Fibroblast of lung (primary cell): ENCODE measurements at regions not wholly inside any gene's neighbourhood (a gene's known extent, or its start where the extent isn't known, plus 50 kb on each side); places are given as distances from the start of the nearest gene placed in this dataset.
A peak's percentile ranks its signal among the peaks of the same experiment; 100 is the strongest.
"Not testable (repeated sequence)": the region's sequence is repeated elsewhere in the genome, so short reads cannot be mapped to it uniquely, and the experiment has no call there.

Experiments
- DNase-seq, 2 donors: peaks; one replicate each; pipeline versions ENCODE4 v3.0.0 to v3.0.0-alpha.2; 2010; ENCODE audit warnings: low read depth in 2 of 2
- H2AFZ ChIP-seq: 2 replicates; pipeline ENCODE4 v1.5.1; 2012; ENCODE audit warnings: low read length, control low read depth, inconsistent platforms
- H3K27ac ChIP-seq: 2 replicates; pipeline ENCODE4 v1.5.1; 2011; ENCODE audit warnings: low read length, control low read depth; ENCODE audit not compliant: insufficient read depth
- H3K27me3 ChIP-seq: 2 replicates; pipeline ENCODE4 v1.5.1; 2011; ENCODE audit warnings: mild to moderate bottlenecking, low read length; ENCODE audit not compliant: control insufficient read depth, insufficient read depth
- H3K36me3 ChIP-seq: 2 replicates; pipeline ENCODE4 v1.5.1; 2011; ENCODE audit warnings: low read length; ENCODE audit not compliant: control insufficient read depth, insufficient read depth
- H3K4me1 ChIP-seq: 2 replicates; pipeline ENCODE4 v1.5.1; 2011; ENCODE audit warnings: low read length; ENCODE audit not compliant: control insufficient read depth, insufficient read depth; ENCODE audit errors: extremely low read depth
- H3K4me2 ChIP-seq: 2 replicates; pipeline ENCODE4 v1.5.1; 2011; ENCODE audit warnings: low read length, control low read depth; ENCODE audit not compliant: insufficient read depth; ENCODE audit errors: extremely low read depth
- H3K4me3 ChIP-seq, 4 experiments: fragments of 200-600 bp in 1 of 4; sonication (generic) in 1 of 4; replicated peaks in 1 of 4; 2 replicates each; pipeline ENCODE4 v1.5.1; 2011 to 2016; ENCODE audit warnings: low read length in 4 of 4, low read depth in 3 of 4, mild to moderate bottlenecking in 3 of 4, control low read depth in 2 of 4, inconsistent platforms in 1 of 4, mixed read lengths in 1 of 4; ENCODE audit not compliant: insufficient read depth in 1 of 4; ENCODE audit errors: control extremely low read depth in 1 of 4
- H3K79me2 ChIP-seq: 2 replicates; pipeline ENCODE4 v1.5.1; 2012; ENCODE audit warnings: mild to moderate bottlenecking, low read length, inconsistent platforms; ENCODE audit not compliant: control insufficient read depth, insufficient read depth
- H3K9ac ChIP-seq: 2 replicates; pipeline ENCODE4 v1.5.1; 2011; ENCODE audit warnings: mild to moderate bottlenecking, low read length, control low read depth; ENCODE audit not compliant: insufficient read depth
- H3K9me3 ChIP-seq: 2 replicates; pipeline ENCODE4 v1.5.1; 2012; ENCODE audit warnings: low read depth, low read length; ENCODE audit not compliant: control insufficient read depth, insufficient read depth
- H4K20me1 ChIP-seq: 2 replicates; pipeline ENCODE4 v1.5.1; 2011; ENCODE audit warnings: low read length; ENCODE audit not compliant: control insufficient read depth, insufficient read depth; ENCODE audit errors: extremely low read depth
- CTCF ChIP-seq, 2 donors: IDR thresholded peaks in 1 of 2; conservative IDR thresholded peaks in 1 of 2; 1 replicate in 1 of 2; 2 replicates in 1 of 2; pipeline ENCODE4 v1.5.1; 2011 to 2012; ENCODE audit warnings: low read length in 2 of 2, control low read depth in 1 of 2, inconsistent platforms in 1 of 2, low read depth in 1 of 2, mild to moderate bottlenecking in 1 of 2
- EZH2 ChIP-seq: IDR thresholded peaks from 2 replicates; pipeline ENCODE4 v1.5.1; 2012; ENCODE audit warnings: low read length, control low read depth, mild to moderate bottlenecking; ENCODE audit errors: missing control alignments

GRCh38 chr7:67661-68395, 124.5 kb upstream of the FAM20C start:
- peak in 1 of 2 donors; percentile 67 for DNase-seq
- H3K36me3 ChIP-seq, result no peaks in the 10 kb centered on the region
- no peaks in the 10 kb centered on the region for H3K79me2 ChIP-seq
- no peak overlapping the region for H3K4me2 ChIP-seq
- H3K4me1 ChIP-seq, result no peaks in the 10 kb centered on the region
- H3K27ac ChIP-seq, result no peak overlapping the region
- H2AFZ ChIP-seq, result no peak overlapping the region
- H3K4me3 ChIP-seq, result no peak overlapping the region
- H3K9me3 ChIP-seq, result no peaks in the 10 kb centered on the region
- H3K27me3 ChIP-seq, result no peaks in the 10 kb centered on the region
- TF ChIP-seq EZH2, result no peak
- TF ChIP-seq CTCF (conservative IDR thresholded peaks at IDR 0.05 in 1 of 2, IDR thresholded peaks at IDR 0.05 in 1 of 2; ENCODE audit: low read depth in 1 of 2, low read length in 2 of 2), result no peak
- H4K20me1 ChIP-seq, result no peaks in the 10 kb centered on the region
- H3K9ac ChIP-seq, result no peak overlapping the region

- no peaks in the 10 kb centered on the region for H3K36me3 ChIP-seq
- no peaks in the 10 kb centered on the region for H3K27me3 ChIP-seq
- no peak overlapping the region for H3K4me3 ChIP-seq
- no peak overlapping the region for H2AFZ ChIP-seq
- no peak overlapping the region for H3K9ac ChIP-seq
- no peak overlapping the region for H3K4me2 ChIP-seq
- DNase-seq, result peak in 1 of 2 donors; percentile 49
- H4K20me1 ChIP-seq, result no peaks in the 10 kb centered on the region
- no peaks in the 10 kb centered on the region for H3K79me2 ChIP-seq
- H3K27ac ChIP-seq, result no peak overlapping the region
- peak; percentile 10 to 16 for TF ChIP-seq CTCF (conservative IDR thresholded peaks at IDR 0.05 in 1 of 2, IDR thresholded peaks at IDR 0.05 in 1 of 2; ENCODE audit: low read depth in 1 of 2, low read length in 2 of 2)
- TF ChIP-seq EZH2, result no peak
- no peaks in the 10 kb centered on the region for H3K9me3 ChIP-seq
- no peaks in the 10 kb centered on the region for H3K4me1 ChIP-seq
Observed at GRCh38 chr7:68629-69028, 123.7 kb upstream of the FAM20C start.

GRCh38 chr7:69052-69451, 123.3 kb upstream of the FAM20C start:
- H3K36me3 ChIP-seq, result not testable (repeated sequence)

GRCh38 chr7:69499-70123, 122.8 kb upstream of the FAM20C start:
- not testable (repeated sequence) for H3K27ac ChIP-seq, H3K36me3 ChIP-seq, H3K9ac ChIP-seq, H3K4me1 ChIP-seq, H3K4me3 ChIP-seq, H4K20me1 ChIP-seq, H2AFZ ChIP-seq, H3K79me2 ChIP-seq, H3K4me2 ChIP-seq, H3K9me3 ChIP-seq, H3K27me3 ChIP-seq, DNase-seq

More at GRCh38 chr7:69052-69451, 123.3 kb upstream of the FAM20C start:
- H3K4me3 ChIP-seq, H3K27ac ChIP-seq, H2AFZ ChIP-seq, H3K9me3 ChIP-seq, DNase-seq, H3K9ac ChIP-seq, H3K4me2 ChIP-seq, H3K27me3 ChIP-seq, H3K4me1 ChIP-seq, H3K79me2 ChIP-seq, H4K20me1 ChIP-seq: not testable (repeated sequence)

GRCh38 chr7:70207-70606, 122.2 kb upstream of the FAM20C start:
- DNase-seq, H3K9me3 ChIP-seq, H4K20me1 ChIP-seq, H2AFZ ChIP-seq, H3K4me2 ChIP-seq, H3K9ac ChIP-seq, H3K4me1 ChIP-seq, H3K27me3 ChIP-seq, H3K27ac ChIP-seq, H3K36me3 ChIP-seq, H3K4me3 ChIP-seq, H3K79me2 ChIP-seq: not testable (repeated sequence)
